COLO668 (cell line): ENCODE measurements at regions not wholly inside any gene's neighbourhood (a gene's known extent, or its start where the extent isn't known, plus 50 kb on each side); places are given as distances from the start of the nearest gene placed in this dataset.

Experiments
- DNase-seq: peaks from one replicate; lab custom pipeline; 2025; ENCODE audit not compliant: unreplicated experiment; lab: John Stamatoyannopoulos, UW

DNA sequence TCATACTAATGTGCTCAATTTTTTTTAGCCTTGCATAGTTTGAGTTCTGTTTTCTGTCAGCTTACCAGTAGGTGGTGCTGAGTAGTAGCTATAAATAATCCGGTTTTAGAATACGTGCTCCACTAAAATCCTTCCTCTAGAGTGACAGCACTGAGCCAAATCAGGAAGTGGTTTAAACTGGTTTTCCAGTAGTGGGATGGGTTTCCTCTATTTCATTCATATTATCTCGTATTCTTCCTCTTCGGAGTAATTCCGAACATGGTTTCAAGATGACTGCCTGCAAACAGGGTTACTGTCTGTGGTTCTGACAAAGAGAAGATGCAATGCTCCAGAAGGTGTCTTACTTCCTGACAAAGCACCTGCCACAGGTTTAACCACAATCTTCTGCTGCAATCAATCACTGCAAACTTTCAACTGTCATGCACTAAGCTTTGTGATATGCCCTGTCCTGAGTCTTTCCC is 496.9 kb upstream of the VRK2 start:
- no peak for DNase-seq

DNA sequence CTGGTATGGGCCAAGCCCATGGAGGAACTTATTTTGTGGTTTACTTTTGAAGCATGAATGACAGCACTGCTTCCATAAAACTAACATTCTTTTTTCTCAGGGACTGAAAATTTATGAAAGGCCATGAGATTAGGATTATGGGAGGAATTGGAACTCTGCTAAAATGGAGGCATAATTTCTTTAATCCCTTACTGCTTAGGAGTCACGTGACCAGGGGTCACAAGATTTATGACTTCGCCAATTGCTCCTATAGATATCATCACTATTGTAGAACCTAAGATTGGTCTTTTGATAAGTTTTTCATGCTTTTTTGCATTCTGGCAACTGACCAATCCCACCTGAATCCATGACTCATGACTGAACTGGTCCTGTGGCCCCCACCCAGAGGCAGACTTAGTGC is 495.7 kb upstream of the VRK2 start:
- DNase-seq, result no peak

DNA sequence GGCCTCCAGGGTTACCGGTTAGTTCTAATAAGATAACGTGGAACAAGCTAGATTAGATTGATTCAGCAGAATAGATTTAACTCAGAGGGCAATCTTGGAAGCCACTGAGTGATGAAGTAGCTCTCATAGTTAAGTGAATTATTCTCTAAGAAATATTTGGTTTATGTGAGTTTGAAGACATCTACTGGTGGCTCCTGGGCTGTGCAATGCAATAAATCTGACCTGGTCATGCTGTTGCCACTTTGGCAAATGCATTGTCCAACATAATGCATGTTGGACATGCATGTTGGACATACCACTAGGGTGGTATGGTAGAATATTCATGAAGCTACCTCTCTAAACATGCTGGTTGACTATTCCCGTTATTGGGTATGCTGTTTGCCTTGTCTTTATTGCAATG is 493.7 kb upstream of the VRK2 start:
- DNase-seq, result no peak

DNA sequence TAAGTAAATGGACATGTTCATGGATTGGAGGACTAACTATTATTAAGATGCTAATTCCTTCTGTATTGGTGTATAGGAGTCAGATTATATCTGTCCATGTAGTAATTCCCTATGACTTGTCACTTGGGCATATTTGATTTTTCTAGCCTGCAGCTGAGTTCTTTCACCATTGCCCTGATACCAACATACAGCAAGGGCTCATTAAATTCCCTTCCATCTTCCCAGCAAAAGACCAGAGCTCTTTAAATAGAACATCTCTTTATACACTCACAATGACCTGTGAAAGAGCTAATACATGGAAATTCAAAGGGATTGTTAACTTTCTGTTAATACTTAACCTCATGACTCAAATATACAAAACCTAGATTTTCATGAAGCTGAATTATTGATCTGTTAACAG is 492.3 kb upstream of the VRK2 start:
- no peak for DNase-seq

DNA sequence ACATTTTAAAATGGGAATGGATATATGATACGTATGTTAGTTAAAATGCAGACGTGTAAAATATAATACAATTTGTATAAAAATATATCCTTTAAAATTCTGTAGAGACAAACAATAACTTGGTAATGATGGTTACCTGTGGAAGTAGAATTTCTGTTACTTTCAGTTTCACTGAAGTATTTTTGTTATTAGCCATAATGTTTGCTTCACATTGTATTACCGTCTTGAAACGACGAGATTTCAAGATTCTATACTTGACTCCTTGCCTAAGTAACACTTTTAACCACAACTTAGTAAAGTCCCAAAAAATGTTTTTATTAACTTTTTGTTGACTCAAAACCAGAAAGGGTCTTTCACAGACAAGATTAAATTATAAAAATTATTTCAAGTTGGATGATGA is 488.3 kb upstream of the VRK2 start:
- DNase-seq, result no peak

DNA sequence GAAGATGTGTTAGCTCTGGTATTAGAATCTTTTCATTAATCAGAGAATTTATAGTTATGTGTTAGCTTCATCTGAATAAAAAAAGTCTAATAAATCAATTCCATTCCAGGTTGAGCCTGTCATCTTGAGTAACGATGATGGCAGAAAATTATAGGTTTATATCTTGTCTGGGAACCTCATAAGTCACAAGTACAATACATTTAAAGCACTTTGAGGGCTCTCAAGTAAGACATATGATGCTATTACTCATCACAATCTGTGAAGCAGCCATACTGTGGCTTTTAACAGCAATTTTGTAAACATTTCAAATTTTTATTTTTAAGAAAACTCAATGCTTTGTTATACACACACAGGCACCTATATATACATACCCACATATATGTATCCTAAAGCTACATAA is 484.1 kb upstream of the VRK2 start:
- no peak for DNase-seq

DNA sequence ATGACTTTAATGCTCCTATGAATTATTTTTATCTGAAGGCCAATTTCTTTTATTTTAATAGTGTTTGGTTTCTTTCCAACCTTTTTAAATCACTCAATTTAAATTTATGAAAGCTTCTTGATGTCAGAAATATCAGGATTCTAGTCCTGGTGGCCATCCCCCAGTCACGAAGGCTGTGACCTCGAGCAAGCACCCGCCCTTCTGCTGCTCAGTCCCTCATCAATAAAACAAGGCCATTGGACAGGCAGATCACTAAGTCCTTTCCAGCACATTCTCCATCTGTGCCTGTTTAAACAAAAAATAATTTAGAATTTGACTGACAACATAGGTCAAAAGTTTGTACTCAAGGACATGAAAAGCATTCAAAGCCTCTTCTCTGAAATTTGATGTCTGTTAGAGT is 483.6 kb upstream of the VRK2 start:
- DNase-seq, result no peak

DNA sequence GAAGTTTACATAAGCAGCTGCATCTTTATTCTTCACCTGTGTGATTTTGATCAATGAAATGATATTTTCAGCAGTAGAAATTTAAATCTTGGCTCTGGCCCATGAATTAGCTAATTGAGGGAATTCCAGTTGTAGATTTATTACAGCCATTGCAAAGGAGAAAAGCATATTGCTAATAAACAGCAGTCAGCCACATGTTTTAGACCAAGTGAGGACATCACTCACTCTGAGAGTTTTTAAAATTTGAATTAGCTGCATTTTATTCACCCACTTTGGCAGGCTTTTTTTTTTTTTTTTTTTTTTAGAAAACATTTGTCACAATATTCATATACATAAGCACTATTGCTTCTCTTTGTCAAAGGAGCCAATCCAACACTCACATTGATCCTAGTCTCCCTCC is 479.4 kb upstream of the VRK2 start:
- DNase-seq, result no peak

DNA sequence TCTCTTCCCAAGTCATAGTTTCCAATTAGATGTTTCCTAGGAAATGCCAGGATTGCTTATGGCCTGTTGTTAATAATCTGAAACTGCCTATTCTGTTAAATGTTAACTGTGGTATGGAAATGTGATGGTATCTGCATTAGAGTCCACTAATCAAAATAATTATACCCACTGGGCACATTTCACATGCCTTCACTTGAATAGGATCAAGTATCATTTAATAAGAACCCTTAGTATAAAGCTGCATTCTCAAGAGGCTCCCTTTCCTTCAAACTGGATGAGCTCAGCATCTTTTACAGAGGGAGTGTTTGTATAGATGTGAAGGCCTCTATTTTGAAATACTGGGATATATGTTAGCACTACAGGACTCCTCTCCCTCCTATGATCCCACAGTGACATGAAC is 477.2 kb upstream of the VRK2 start:
- no peak for DNase-seq

DNA sequence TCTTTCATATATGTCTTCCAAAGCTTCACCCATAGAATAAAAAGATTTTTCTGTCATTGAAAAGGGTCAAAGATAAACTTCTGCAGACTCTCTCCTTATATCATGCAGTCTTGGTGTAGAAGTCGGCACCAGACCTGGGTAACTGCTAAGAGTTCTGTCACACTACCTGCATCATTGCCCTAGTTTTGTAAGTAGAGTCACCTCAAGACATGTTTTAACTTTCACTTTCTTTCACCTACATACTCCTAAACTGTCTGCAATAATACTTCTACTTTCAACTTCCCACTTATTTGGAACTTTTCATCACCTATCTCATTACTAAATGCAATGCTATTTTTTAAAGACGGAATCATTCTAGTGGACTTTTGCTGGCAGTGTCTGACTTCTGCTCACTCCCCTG is 475.6 kb upstream of the VRK2 start:
- DNase-seq, result no peak

DNA sequence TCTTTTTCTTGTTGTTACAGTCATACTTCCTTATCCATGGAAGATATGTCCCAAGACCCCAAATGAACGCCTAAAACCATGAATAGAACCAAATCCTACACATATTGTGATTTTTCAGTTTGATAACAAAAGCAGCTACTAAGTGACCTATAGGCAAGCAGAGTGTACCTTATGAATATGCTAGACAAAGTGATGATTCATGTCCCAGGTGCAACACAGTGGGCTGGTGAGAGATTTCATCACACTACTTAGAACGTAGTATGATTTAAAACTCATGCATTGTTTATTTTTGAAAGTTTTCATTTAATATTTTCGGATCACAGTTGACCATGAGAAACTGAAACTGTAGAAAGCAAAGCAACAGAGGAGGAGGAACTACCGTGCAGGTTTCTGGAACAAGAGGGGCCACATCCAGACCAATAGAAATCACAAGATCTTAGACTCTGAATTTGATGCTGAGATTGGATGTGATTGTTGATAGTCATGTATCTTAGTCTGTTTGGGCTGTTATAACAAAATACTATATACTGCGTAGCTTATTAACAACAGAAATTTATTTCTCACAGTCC is 470.8 kb upstream of the VRK2 start:
- DNase-seq, result no peak

DNA sequence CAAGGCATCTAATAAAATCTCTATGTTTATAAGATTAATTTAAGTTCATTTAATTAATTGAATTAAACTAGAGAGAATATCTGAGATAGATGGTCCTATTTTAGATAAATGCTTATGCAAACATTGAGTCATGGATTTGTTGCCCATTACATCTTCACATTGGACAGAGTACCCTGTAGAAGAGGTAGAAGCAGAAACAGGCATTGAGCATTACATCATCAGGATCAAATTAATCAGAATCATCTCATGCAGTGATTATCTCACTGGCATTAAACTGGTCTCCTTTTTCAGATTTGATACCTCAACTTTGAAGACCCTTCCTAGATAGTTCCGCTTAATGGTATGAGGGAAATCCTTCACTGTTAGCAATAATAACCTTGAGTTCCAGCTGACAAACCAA is 469.6 kb upstream of the VRK2 start:
- no peak for DNase-seq

DNA sequence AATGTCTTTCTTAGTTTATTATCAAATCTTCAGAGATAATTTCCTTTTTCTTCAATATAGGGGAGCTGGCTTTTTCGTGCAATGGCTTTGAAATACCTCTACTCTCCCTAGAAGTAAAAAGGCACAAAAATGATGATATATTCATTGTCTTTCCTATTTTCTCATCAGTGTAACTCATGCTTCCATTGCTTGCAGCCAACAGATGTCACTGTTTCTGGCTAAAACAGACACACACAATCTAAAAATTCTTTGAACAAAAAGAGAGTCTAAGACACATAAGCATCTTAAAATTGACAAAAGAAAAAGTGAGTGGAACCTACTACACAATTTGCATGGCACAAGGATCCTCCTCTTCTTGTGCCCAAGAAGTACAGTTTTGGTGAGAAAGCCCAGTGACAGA is 448.7 kb upstream of the VRK2 start:
- DNase-seq, result no peak

DNA sequence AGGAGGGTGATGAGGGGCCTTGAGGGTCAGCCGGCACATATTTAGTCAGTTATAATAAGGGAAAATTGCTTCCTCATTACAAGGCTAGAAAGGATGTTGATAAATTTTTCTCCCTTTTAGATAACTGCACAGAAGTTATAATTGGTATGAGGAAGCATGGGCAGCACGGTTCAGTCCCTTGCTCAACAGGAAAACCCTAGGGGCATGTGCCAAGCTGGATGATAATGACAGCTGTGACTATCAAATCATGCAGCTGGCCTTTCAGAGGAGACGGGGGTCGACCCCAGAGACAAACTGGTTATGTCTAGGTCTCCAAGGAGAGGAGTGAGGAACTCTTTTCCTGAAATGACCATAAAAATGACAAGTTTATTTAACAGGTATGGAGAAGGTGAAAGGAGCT is 448.1 kb upstream of the VRK2 start:
- no peak for DNase-seq

DNA sequence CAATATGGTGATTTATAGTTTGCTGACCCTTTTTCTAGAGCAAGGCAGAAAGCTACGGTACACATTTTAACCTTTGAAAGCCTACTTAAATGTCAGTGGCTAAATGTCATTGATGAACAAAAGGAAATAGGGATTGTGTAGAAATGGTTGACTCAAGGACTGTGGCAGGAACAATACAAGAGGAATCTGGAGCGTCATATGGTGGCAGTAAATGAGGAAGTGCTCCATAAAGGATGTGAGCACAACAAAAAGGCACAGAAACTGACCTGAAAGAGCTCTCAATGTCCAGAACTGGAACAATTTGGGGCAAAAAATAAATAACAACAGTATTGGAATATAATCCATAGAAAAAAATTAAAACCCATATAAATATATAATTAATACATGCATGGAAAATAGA is 443.9 kb upstream of the VRK2 start:
- no peak for DNase-seq

DNA sequence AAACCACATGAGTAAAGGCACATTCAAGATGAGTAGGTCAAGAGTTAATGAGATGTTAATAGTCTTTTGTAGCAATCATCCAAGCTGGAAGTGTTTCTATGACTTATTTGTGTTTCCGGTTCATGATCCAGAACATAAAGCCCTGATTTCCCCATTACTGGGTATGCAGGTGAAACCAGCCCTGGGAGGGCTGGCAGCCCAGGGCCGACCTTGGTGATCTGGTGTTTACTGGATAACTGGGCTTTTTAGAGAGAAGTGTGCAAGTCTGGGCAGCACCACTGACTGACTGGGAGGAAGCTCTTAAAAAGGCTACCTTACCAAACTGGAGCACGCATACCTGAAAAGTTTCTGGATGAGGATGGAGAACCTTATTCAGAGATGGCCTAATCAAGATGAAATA is 431.6 kb upstream of the VRK2 start:
- DNase-seq, result no peak

DNA sequence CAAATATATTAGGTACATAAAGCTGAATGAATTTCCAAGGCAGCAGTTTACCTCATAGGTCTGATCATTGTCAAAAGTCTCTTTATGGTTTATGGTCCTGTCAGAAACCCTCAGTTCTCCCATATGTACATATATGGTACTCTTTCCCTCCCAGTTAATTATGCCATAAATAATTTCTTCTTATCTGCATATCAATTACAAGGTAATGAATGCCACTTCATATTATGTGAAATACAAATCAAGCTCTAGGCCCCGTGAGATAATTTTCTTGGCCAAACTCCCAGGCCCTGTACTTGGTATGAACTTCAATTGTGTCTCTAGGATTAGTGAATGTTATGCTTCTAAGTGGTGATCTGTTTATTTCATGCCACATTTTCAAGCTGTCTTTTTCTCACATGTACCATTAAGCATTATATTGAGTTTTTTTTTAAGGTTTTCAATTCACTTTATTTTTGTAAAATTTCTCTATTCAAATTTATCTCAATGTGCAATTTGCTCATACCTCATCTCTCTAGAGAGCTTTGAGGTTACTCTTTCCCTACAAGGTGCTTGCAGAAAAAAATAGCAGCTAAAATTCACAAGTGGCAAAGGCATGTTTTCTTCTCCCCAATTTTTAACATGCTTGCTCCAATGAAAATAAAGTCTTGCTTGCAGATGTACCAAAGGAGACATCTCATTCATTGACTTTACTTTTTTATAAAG is 430.6 kb upstream of the VRK2 start:
- no peak for DNase-seq

DNA sequence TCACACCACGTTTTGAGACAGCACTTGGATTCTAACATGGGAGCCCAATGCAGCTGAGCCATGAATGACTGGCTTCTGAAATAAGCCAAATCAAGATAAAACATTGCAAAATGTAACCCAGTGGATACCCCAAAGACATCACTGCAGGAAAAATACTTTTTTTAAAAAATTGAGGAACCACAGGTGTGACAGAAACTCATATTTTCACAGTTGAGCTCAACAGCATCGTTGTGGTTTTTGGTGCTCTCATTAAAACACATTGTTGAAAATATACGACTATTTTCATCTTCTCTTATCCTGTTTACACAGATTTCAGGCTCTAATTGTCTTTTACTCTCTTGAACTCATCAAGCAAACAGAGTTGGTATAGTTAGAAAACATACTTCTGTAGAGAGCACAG is 429.3 kb upstream of the VRK2 start:
- no peak for DNase-seq

DNA sequence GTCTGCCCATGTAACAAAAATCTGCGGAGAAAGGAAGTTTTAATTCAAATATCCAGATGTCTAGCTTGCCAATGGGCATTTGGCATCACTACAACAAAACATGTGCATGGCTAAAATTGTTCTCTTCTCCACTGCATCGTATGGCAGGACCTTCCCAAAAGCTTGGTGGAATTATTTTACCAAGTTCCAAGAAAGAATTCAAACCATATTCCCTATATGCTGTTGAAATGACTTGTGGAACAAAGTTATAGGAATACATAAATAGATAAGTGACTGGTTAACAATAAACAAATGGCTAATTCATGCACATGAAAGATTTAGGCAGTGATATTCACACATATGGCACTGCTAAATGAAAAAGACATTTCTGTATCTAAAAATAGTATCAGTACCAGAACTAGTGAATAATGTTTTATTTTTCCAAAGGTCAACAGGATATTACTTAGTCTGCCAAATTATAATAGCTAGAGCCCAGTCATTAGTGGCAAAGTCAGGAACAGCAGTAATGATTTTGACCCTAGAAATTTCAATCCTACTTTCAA is 425.4 kb upstream of the VRK2 start:
- DNase-seq, result no peak

DNA sequence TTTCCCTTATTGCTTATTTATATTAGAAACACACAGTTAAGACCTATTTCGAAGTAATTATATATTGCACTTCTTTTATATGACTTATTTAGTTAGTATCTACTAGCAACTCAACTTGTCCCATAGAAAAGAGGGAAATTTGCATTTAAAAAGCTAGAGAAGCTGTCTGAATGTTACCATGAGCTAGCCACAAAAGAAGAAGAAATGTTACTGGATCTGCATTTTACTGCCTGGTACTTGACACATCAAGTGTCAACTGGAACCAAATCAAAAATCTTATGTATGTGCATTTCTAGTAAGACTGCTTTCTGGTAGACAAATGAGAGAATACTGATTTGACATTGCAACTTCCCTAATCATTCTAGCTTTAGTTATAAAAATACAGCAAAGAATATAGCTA is 424.6 kb upstream of the VRK2 start:
- no peak for DNase-seq

DNA sequence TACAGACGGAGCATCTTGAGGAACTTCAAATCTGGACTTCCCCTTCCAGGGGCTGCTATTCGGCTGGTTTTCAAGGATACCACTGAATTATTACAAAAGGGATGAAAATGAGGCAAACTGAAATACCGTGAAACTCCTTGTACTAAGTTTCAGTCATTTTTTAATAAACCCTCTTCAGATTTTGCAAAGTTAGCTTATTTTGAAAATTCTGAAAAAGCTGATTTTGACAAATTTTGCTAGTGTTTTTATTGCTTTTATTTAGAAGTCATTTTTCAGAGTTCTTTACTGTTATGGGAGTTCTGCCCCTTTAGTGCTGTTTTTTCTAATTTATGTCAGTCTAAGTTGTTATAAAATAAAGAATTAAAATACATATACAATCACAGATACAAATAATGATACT is 390.4 kb upstream of the VRK2 start:
- DNase-seq, result no peak

DNA sequence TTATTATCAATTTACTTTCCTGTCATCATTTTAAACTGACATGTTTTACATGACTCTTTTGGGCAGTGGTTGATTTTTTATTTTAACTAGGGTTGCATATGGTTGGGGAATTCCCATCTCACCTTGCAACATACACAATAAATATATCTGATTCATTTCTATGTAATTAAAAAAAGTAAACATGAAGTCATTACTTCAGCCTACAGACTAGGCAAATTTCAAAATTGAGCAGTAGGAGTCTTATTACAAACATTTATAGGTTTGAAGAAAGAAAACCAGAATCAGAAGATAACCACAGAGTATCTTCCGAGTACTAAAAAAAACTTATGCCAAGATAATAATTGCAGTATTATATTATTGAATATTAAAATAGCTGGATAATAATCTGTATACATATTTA is 377.0 kb upstream of the VRK2 start:
- no peak for DNase-seq

DNA sequence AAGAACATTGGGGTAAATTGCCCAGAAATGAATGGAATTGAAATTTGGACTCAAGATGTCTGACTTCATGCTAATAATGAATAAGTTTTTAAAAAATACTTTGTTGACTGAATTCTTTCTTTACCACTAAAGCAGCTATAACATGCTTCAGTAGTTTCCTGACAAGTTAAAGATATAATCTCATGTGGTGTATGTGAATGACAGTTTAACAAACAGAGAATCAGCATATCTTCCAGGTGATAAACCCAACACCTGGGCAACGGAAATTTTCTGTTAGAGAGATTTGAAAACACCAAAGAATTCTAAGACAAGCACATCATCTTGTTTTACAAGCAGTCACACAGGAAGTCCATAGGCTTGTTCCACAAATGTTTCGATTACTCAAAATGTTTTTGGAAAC is 372.6 kb upstream of the VRK2 start:
- no peak for DNase-seq
